Panc1 (cell line): ENCODE measurements at regions not wholly inside any gene's neighbourhood (a gene's known extent, or its start where the extent isn't known, plus 50 kb on each side); places are given as distances from the start of the nearest gene placed in this dataset.

ENCODE experiments used
- ATAC-seq: fragments of 200-7000 bp; cut with Tn5 transposase; 2 replicates; pipeline ENCODE4 v1.9.1; 2020; ENCODE audit warnings: mild to moderate bottlenecking, moderate library complexity
- BruUV-seq: library from RNA; stranded (reverse); fragments of 400-500 nt; replicated peaks from 2 replicates; lab custom pipeline; 2021; lab: Mats Ljungman, UMichigan
- CTCF ChIA-PET: fragments of 300-600 bp; sonication (Branson Sonifier 250); formaldehyde crosslinking; loops from one replicate; lab custom pipeline; 2022; ENCODE audit warnings: antibody characterized with exemption; lab: Charles Lee
- POLR2A ChIA-PET: fragments of 300-600 bp; sonication (Branson Sonifier 250); formaldehyde crosslinking; loops from one replicate; lab custom pipeline; 2022; ENCODE audit warnings: antibody characterized with exemption; lab: Charles Lee
- DNase-seq: peaks from one replicate; pipeline ENCODE4 v3.0.0-alpha.2; 2010; ENCODE audit warnings: low read depth, low spot score
- H3K27ac ChIP-seq: 2 replicates; pipeline ENCODE4 v1.5.1; 2011; ENCODE audit warnings: mild to moderate bottlenecking, low read length, inconsistent platforms
- H3K27me3 ChIP-seq: fragments of 200-500 bp; sonication (Bioruptor generic); 2 replicates; pipeline ENCODE4 v1.6.0; 2014; ENCODE audit warnings: low read length, inconsistent platforms; ENCODE audit not compliant: control insufficient read depth, insufficient read depth
- H3K36me3 ChIP-seq: fragments of 200-500 bp; sonication (Bioruptor generic); 2 replicates; pipeline ENCODE4 v1.5.1; 2014; ENCODE audit warnings: inconsistent platforms, mild to moderate bottlenecking, low read length, moderate library complexity; ENCODE audit not compliant: control insufficient read depth, insufficient read depth
- H3K4me1 ChIP-seq: 2 replicates; pipeline ENCODE4 v1.5.1; 2011; ENCODE audit warnings: inconsistent platforms, mild to moderate bottlenecking, low read length, moderate library complexity; ENCODE audit not compliant: control insufficient read depth, insufficient read depth
- H3K4me3 ChIP-seq, 2 experiments: 2 replicates each; pipeline ENCODE4 v1.5.1; 2011 to 2012; ENCODE audit warnings: low read depth in 2 of 2, low read length in 2 of 2, mild to moderate bottlenecking in 2 of 2, inconsistent platforms in 1 of 2, moderate library complexity in 1 of 2
- H3K9me3 ChIP-seq: fragments of 200-500 bp; sonication (Bioruptor generic); 2 replicates; pipeline ENCODE4 v1.5.1; 2014; ENCODE audit warnings: low read depth, mild to moderate bottlenecking, inconsistent platforms, low read length, moderate library complexity; ENCODE audit not compliant: control insufficient read depth, insufficient read depth
- CTCF ChIP-seq: fragments of 450-650 bp; IDR thresholded peaks from 2 replicates; pipeline ENCODE4 v1.5.1; 2017; ENCODE audit warnings: mild to moderate bottlenecking
- POLR2AphosphoS5 ChIP-seq: IDR thresholded peaks from 2 replicates; pipeline ENCODE4 v1.6.1; 2012; ENCODE audit warnings: mild to moderate bottlenecking, low read depth, low read length, moderate library complexity
- REST ChIP-seq, 2 experiments: IDR thresholded peaks; 2 replicates each; pipeline ENCODE4 v1.6.1; 2011 to 2012; ENCODE audit warnings: low read depth in 2 of 2, control low read depth in 1 of 2, low read length in 1 of 2, mild to moderate bottlenecking in 1 of 2, moderate library complexity in 1 of 2; ENCODE audit not compliant: insufficient read depth in 1 of 2
- SIN3A ChIP-seq: IDR thresholded peaks from 2 replicates; pipeline ENCODE4 v1.6.1; 2012; ENCODE audit warnings: low read depth, mild to moderate bottlenecking, low read length, moderate library complexity, borderline replicate concordance; ENCODE audit not compliant: insufficient read depth
- TCF7L2 ChIP-seq: IDR thresholded peaks from 2 replicates; pipeline ENCODE4 v1.6.1; 2011; ENCODE audit warnings: mild to moderate bottlenecking, low read depth, low read length, inconsistent platforms
- in situ Hi-C: cut with HindIII; loops from 2 replicates; pipeline ENCODE4 v1.10.0; 2016; ENCODE audit warnings: low sequenced_read_pairs, low pct_unique_long_range_greater_than_20kb
- intact Hi-C: fragments of 100-400 bp; cut with micrococcal nuclease; formaldehyde crosslinking; loops from one replicate; pipeline ENCODE4 v1.10.0; 2022; ENCODE audit not compliant: unreplicated experiment

GRCh38 chrX:131942034-131942433 is 81.1 kb upstream of the STK26 start:
- Histone ChIP-seq H3K27ac (no peak overlapping the region), H3K4me3 (no peak overlapping the region), H3K9me3 (no peaks in the 10 kb centered on the region), H3K4me1 (no peaks in the 10 kb centered on the region), H3K27me3 (0 out of 2 replicates have a peak, but pooled peaks cover 2% of the 10 kb centered on the region), H3K36me3 (no peaks in the 10 kb centered on the region)
- no peak for TF ChIP-seq POLR2AphosphoS5
- no peak for TF ChIP-seq TCF7L2
- no peak for TF ChIP-seq SIN3A
- no peak for TF ChIP-seq CTCF
- no peak for TF ChIP-seq REST (IDR thresholded peaks at IDR 0.05; ENCODE audit: insufficient read depth in 1 of 2, low read depth in 2 of 2, low read length in 1 of 2)
- DNase-seq = no peak
- intact Hi-C loops (no loop called here), in situ Hi-C loops (no loop called here)
- ChIA-PET POLR2A (no interaction called here), CTCF (no interaction called here)
- no peak for ATAC-seq
- BruUV-seq = no TSS peak

GRCh38 chrX:131944936-131945902 is 77.9 kb upstream of the STK26 start:
- CTCF ChIA-PET = no interaction called here
- POLR2A ChIA-PET = no interaction called here
- Histone ChIP-seq H3K36me3 (no peaks in the 10 kb centered on the region), H3K4me3 (no peak overlapping the region), H3K27ac (no peak overlapping the region), H3K9me3 (no peaks in the 10 kb centered on the region), H3K4me1 (no peaks in the 10 kb centered on the region), H3K27me3 (no peaks in the 10 kb centered on the region)
- in situ Hi-C loops = no loop called here
- DNase-seq (no peak), ATAC-seq (no peak)
- TF ChIP-seq CTCF (no peak), TCF7L2 (no peak)
- intact Hi-C loops = no loop called here
- BruUV-seq = no TSS peak
